ENCODE measurements at regions not wholly inside any gene's neighbourhood (a gene's known extent, or its start where the extent isn't known, plus 50 kb on each side); places are given as distances from the start of the nearest gene placed in this dataset.
A peak's percentile ranks its signal among the peaks of the same experiment; 100 is the strongest.

GRCh38 chr3:194203482-194204041 lies 67.6 kb downstream of the HES1 start (continued):
- no peak for TF ChIP-seq ZNF140 (tag by site-specific recombination; IDR thresholded peaks at IDR 0.05)

GRCh38 chr3:194204042-194204987 lies 68.4 kb downstream of the HES1 start:
- ChIA-PET CTCF (interaction anchor here (1.7 kb wide), 1 partner anchor 111 kb away, joined by 4 read pairs; no protein-coding TSS in a partner anchor), POLR2A (no interaction called here)
- Histone ChIP-seq H3K36me3 (ENCODE audit: control insufficient read depth in 2 of 2, insufficient read depth in 1 of 2, low read length in 2 of 2) (no peaks in the 10 kb centered on the region), H3K9me3 (ENCODE audit: control insufficient read depth, insufficient read depth, low read depth, low read length) (no peaks in the 10 kb centered on the region), H3K4me3 (ENCODE audit: low read depth, low read length) (no peak overlapping the region), H3K4me1 (ENCODE audit: control insufficient read depth, insufficient read depth, low read length) (no peaks in the 10 kb centered on the region), H3K27ac (ENCODE audit: extremely low read depth, low read depth, low read length) (no peak overlapping the region)
- no peak for TF ChIP-seq ZNF76 (tag by site-specific recombination; IDR thresholded peaks at IDR 0.05; ENCODE audit: borderline replicate concordance, low read depth)
- TF ChIP-seq ZNF311 (tag by site-specific recombination; IDR thresholded peaks at IDR 0.05; ENCODE audit: borderline replicate concordance): no peak
- 0 out of 2 replicates have a peak, but pooled peaks have one; percentile 18 for TF ChIP-seq ZBTB48 (tag by site-specific recombination; IDR thresholded peaks at IDR 0.05)
- 0 out of 2 replicates have a peak, but pooled peaks have one; percentile 9 for TF ChIP-seq BCL6B (tag by site-specific recombination; IDR thresholded peaks at IDR 0.05)
- TF ChIP-seq REST (tag by site-specific recombination; IDR thresholded peaks at IDR 0.05): no peak
- TF ChIP-seq ZBTB26 (tag by site-specific recombination; optimal IDR thresholded peaks at IDR 0.05): peak; percentile 17
- no peak for TF ChIP-seq FEZF1 (tag by site-specific recombination; IDR thresholded peaks at IDR 0.05)
- TF ChIP-seq ZIC2 (tag by site-specific recombination; IDR thresholded peaks at IDR 0.05): 0 out of 2 replicates have a peak, but pooled peaks have one; percentile 9
- TF ChIP-seq PRDM6 (tag by site-specific recombination; IDR thresholded peaks at IDR 0.05): no peak
- TF ChIP-seq ZNF302 (tag by site-specific recombination; IDR thresholded peaks at IDR 0.05; ENCODE audit: low read depth): no peak
- TF ChIP-seq ZNF626 (tag by site-specific recombination; IDR thresholded peaks at IDR 0.05): no peak
- TF ChIP-seq GLIS1 (tag by site-specific recombination; IDR thresholded peaks at IDR 0.05): 0 out of 2 replicates have a peak, but pooled peaks have one; percentile 19
